ENCODE measurements at regions not wholly inside any gene's neighbourhood (a gene's known extent, or its start where the extent isn't known, plus 50 kb on each side); places are given as distances from the start of the nearest gene placed in this dataset.

GRCh38 chr10:106179430-106179829, 985.1 kb downstream of the SORCS1 start:
- Histone ChIP-seq H3K27ac (no peak overlapping the region), H3K4me3 (no peak overlapping the region), H3K9me3 (no peaks in the 10 kb centered on the region), H3K4me1 (no peaks in the 10 kb centered on the region), H3K36me3 (no peaks in the 10 kb centered on the region), H3K27me3 (no peaks in the 10 kb centered on the region)
- no peak for TF ChIP-seq CTCF (IDR thresholded peaks at IDR 0.05)
- DNase-seq, result no peak
- intact Hi-C loops (cut with DNase I; ENCODE audit: low total_unique reads), result no loop called here

- Histone ChIP-seq H3K27ac (no peak overlapping the region), H3K9me3 (no peaks in the 10 kb centered on the region), H3K36me3 (no peaks in the 10 kb centered on the region), H3K4me3 (no peak overlapping the region), H3K27me3 (no peaks in the 10 kb centered on the region), H3K4me1 (no peaks in the 10 kb centered on the region)
- intact Hi-C loops (cut with DNase I; ENCODE audit: low total_unique reads), result no loop called here
- no peak for TF ChIP-seq CTCF (IDR thresholded peaks at IDR 0.05)
- DNase-seq, result no peak
These were observed 988.6 kb downstream of the SORCS1 start for GRCh38 chr10:106175760-106176377.

- Histone ChIP-seq H3K4me1 (no peaks in the 10 kb centered on the region), H3K27ac (no peak overlapping the region), H3K9me3 (no peaks in the 10 kb centered on the region), H3K36me3 (no peaks in the 10 kb centered on the region), H3K4me3 (no peak overlapping the region), H3K27me3 (no peaks in the 10 kb centered on the region)
- intact Hi-C loops (cut with DNase I; ENCODE audit: low total_unique reads), result no loop called here
- DNase-seq, result no peak
- TF ChIP-seq CTCF (IDR thresholded peaks at IDR 0.05), result no peak
These were observed 990.7 kb downstream of the SORCS1 start for GRCh38 chr10:106173838-106174237.

GRCh38 chr10:106169241-106169640, 995.3 kb downstream of the SORCS1 start:
- no peak for TF ChIP-seq CTCF (IDR thresholded peaks at IDR 0.05)
- no peaks in the 10 kb centered on the region for H3K27me3 ChIP-seq
- DNase-seq, result no peak
- no peak overlapping the region for H3K27ac ChIP-seq
- no peak overlapping the region for H3K4me3 ChIP-seq
- H3K9me3 ChIP-seq, result no peaks in the 10 kb centered on the region
- intact Hi-C loops (cut with DNase I; ENCODE audit: low total_unique reads), result no loop called here
- no peaks in the 10 kb centered on the region for H3K36me3 ChIP-seq
- no peaks in the 10 kb centered on the region for H3K4me1 ChIP-seq

- Histone ChIP-seq H3K4me1 (no peaks in the 10 kb centered on the region), H3K36me3 (no peaks in the 10 kb centered on the region), H3K9me3 (no peaks in the 10 kb centered on the region), H3K27me3 (no peaks in the 10 kb centered on the region), H3K4me3 (no peak overlapping the region), H3K27ac (no peak overlapping the region)
- no peak for DNase-seq
- TF ChIP-seq CTCF (IDR thresholded peaks at IDR 0.05), result no peak
- intact Hi-C loops (cut with DNase I; ENCODE audit: low total_unique reads), result no loop called here
These were observed 996.6 kb downstream of the SORCS1 start for GRCh38 chr10:106167946-106168345.

- H3K9me3 ChIP-seq, result no peaks in the 10 kb centered on the region
- H3K27ac ChIP-seq, result no peak overlapping the region
- no peaks in the 10 kb centered on the region for H3K36me3 ChIP-seq
- TF ChIP-seq CTCF (IDR thresholded peaks at IDR 0.05), result no peak
- H3K4me1 ChIP-seq, result no peaks in the 10 kb centered on the region
- H3K4me3 ChIP-seq, result no peak overlapping the region
- intact Hi-C loops (cut with DNase I; ENCODE audit: low total_unique reads), result no loop called here
- no peaks in the 10 kb centered on the region for H3K27me3 ChIP-seq
- DNase-seq, result no peak
These were observed 1006.3 kb downstream of the SORCS1 start for GRCh38 chr10:106158241-106158640.

Data from tibial artery (tissue), 4 donors.